ENCODE measurements at regions not wholly inside any gene's neighbourhood (a gene's known extent, or its start where the extent isn't known, plus 50 kb on each side); places are given as distances from the start of the nearest gene placed in this dataset.

- CTCF ChIA-PET = no interaction called here
- POLR2A ChIA-PET = no interaction called here
- TF ChIP-seq CTCF (IDR thresholded peaks at IDR 0.05; ENCODE audit: control extremely low read depth, extremely low read depth, low read depth, missing control alignments) = no peak
- no peak for DNase-seq (ENCODE audit: extremely low spot score)
Measured at GRCh38 chr7:156478486-156478885, 162.1 kb upstream of the RNF32 start.

DNA sequence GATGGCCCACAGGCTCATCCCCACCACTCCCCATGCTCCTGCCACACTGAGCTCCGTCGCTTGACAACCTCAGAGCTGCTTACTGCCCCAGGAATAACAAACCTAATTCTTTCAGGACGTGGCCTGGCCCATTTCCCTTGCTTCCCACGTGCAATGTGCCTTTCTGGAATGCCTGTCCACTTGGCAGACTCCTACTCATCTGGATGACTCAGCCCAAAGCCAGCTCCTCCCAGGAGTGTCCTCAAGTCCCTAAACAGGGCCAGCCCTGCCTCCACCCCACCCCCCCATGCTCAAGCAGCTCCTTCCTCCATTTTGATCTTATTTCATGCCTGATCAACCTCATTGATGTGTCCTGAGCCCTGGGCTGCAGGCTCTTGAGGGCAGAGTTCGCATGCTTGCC, 164.9 kb upstream of the RNF32 start:
- no peak for TF ChIP-seq CTCF (IDR thresholded peaks at IDR 0.05; ENCODE audit: control extremely low read depth, extremely low read depth, low read depth, missing control alignments)
- no peak for DNase-seq (ENCODE audit: extremely low spot score)
- ChIA-PET POLR2A (no interaction called here), CTCF (interaction anchor here (1.5 kb wide), 2 partner anchors 659 to 798 kb away, joined by 4 to 5 read pairs; no protein-coding TSS in a partner anchor)

- no peak for DNase-seq (ENCODE audit: extremely low spot score)
- TF ChIP-seq CTCF (IDR thresholded peaks at IDR 0.05; ENCODE audit: control extremely low read depth, extremely low read depth, low read depth, missing control alignments) = no peak
- CTCF ChIA-PET = interaction anchor here (1.5 kb wide), 2 partner anchors 659 to 798 kb away, joined by 4 to 5 read pairs; no protein-coding TSS in a partner anchor
- POLR2A ChIA-PET = no interaction called here
Measured at GRCh38 chr7:156475179-156475578, 165.4 kb upstream of the RNF32 start.

DNA sequence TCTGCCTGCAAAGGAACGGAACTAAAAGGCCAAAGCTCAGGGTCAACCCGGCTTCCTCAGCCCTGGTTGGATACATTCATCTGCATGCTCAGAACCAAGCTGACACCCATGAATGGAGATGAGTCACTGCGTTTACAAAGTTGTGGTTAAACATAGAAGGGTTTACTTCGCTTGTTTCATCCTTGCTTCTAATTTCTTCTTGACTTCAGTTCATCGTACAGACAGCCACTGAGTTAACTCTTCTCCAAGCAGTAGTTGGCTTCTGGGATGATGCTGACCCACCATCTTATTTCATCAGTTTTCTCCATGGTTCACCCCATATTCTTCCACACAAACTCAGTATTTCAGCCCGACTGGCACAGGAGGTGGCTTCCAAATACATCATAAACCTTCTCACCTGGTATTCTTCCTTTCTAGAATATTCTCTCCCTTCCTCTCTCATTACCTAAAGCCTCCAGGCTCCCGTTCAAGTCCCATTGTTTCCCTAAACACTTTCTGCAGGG, 166.3 kb upstream of the RNF32 start:
- DNase-seq (ENCODE audit: extremely low spot score) = no peak

DNA sequence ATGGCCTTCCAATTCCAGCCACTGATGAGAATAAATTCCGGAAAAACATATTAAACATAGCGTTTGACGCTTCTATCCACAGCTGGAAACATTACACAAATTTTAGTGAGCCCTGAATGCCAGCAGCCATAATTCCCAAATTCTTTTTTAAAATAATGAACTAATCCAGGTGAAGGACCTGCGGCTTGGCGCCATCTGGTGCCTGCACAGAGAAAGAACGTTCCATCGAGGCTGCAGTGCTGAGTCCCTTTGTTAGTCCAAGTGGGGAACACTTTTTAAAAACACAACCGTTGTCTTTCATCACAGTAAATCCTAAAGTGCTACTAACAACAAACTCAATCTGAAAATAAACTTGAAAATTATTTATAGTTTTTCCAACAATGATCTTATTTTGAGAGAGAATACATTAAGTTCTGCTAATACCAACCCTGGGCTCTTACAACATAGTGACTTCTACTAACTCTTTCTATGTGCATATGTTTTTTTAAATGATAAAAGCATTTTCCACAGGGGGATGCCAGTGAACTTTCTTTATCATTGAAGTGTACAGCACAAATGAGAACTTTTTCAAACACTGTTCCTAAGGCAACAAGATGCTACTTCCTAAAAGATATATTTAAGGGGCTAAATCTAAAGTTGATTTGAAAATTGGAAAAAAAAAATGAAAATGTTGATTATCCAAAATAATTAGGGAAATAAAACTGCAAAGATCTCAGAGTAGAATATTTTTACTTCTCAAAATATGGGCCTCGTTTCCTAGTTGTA, 166.9 kb upstream of the RNF32 start:
- CTCF ChIA-PET = interaction anchor here (0.7 to 1.4 kb wide), 5 partner anchors 14 to 675 kb away, joined by 3 to 4 read pairs (median 3); no protein-coding TSS in a partner anchor
- peak; percentile 77 for TF ChIP-seq CTCF (IDR thresholded peaks at IDR 0.05; ENCODE audit: control extremely low read depth, extremely low read depth, low read depth, missing control alignments)
- POLR2A ChIA-PET = no interaction called here
- DNase-seq (ENCODE audit: extremely low spot score) = peak; percentile 66

More for the DNA sequence above, 166.3 kb upstream of the RNF32 start:
- TF ChIP-seq CTCF (IDR thresholded peaks at IDR 0.05; ENCODE audit: control extremely low read depth, extremely low read depth, low read depth, missing control alignments) = no peak
- POLR2A ChIA-PET = no interaction called here
- CTCF ChIA-PET = interaction anchor here (1.5 kb wide), 2 partner anchors 658 to 799 kb away, joined by 4 to 5 read pairs; no protein-coding TSS in a partner anchor

- no peak for DNase-seq (ENCODE audit: extremely low spot score)
- POLR2A ChIA-PET = no interaction called here
- CTCF ChIA-PET = interaction anchor here (1.0 to 1.4 kb wide), 4 partner anchors 10 to 674 kb away, joined by 3 read pairs; no protein-coding TSS in a partner anchor
- TF ChIP-seq CTCF (IDR thresholded peaks at IDR 0.05; ENCODE audit: control extremely low read depth, extremely low read depth, low read depth, missing control alignments) = no peak
Measured at GRCh38 chr7:156472267-156472666, 168.3 kb upstream of the RNF32 start.
